Suprapubic skin (tissue), 4 donors: ENCODE measurements at regions not wholly inside any gene's neighbourhood (a gene's known extent, or its start where the extent isn't known, plus 50 kb on each side); places are given as distances from the start of the nearest gene placed in this dataset.

Source experiments
- EP300 ChIP-seq: sonication (generic); formaldehyde crosslinking; IDR thresholded peaks from one replicate; pipeline ENCODE4 v1.6.1; 2017; ENCODE audit warnings: antibody characterized with exemption
- POLR2A ChIP-seq, 2 donors: fragments of 450-650 bp; IDR thresholded peaks; one replicate each; pipeline ENCODE4 v1.6.1; 2017; ENCODE audit warnings: antibody characterized with exemption in 2 of 2, mild to moderate bottlenecking in 2 of 2, moderate library complexity in 2 of 2
- POLR2AphosphoS5 ChIP-seq, 3 donors: sonication (generic); formaldehyde crosslinking; IDR thresholded peaks; one replicate each; pipeline ENCODE4 v1.6.1; 2017; ENCODE audit warnings: antibody characterized with exemption in 3 of 3
- TF ChIP-seq, protein P1 (sequence below), 2 donors: fragments of 200-600 bp in 1 of 2; fragments of 450-650 bp in 1 of 2; sonication (generic) in 1 of 2; IDR thresholded peaks; one replicate each; pipeline ENCODE4 v1.5.1; 2016 to 2019; ENCODE audit warnings: antibody characterized with exemption in 2 of 2, mild to moderate bottlenecking in 1 of 2, moderate library complexity in 1 of 2

DNA sequence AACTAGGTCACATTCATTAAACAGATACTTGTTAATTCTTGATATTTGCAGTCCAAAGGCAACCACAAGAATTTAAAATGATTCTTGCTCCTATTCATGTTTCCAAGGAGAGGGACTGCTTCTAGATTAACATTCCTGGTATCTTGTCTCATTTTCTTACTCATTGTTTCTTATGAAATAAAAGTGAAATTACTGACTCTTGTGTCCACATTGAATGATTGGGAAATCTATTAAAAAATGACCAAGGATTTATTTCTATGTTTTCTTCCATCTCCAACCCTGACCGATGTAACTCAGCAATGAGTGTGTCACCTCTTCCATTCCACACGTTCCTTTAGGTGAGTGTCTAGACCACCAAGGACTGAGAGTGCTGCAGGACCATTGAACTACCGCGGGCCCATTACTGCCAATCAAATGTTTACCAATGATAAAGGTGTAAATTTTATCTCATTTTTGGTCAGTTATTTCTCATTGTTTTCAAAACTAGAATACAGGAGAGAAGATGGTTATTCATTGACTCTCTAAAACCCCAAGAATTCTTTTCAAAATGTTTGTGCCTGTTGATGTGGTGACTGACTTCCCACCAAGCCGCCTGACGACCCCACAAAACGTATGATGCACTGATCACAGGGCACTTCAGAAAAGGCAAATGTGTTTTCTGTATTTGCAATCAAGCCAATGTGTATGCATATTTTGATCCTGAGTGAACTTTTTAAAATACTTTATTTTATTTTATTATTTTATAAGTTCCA lies 414.6 kb upstream of the PTBP2 start:
- TF ChIP-seq POLR2A (IDR thresholded peaks at IDR 0.05) (no peak), POLR2AphosphoS5 (IDR thresholded peaks at IDR 0.05) (no peak), EP300 (no peak)
- TF ChIP-seq, protein P1, sequence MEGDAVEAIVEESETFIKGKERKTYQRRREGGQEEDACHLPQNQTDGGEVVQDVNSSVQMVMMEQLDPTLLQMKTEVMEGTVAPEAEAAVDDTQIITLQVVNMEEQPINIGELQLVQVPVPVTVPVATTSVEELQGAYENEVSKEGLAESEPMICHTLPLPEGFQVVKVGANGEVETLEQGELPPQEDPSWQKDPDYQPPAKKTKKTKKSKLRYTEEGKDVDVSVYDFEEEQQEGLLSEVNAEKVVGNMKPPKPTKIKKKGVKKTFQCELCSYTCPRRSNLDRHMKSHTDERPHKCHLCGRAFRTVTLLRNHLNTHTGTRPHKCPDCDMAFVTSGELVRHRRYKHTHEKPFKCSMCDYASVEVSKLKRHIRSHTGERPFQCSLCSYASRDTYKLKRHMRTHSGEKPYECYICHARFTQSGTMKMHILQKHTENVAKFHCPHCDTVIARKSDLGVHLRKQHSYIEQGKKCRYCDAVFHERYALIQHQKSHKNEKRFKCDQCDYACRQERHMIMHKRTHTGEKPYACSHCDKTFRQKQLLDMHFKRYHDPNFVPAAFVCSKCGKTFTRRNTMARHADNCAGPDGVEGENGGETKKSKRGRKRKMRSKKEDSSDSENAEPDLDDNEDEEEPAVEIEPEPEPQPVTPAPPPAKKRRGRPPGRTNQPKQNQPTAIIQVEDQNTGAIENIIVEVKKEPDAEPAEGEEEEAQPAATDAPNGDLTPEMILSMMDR (IDR thresholded peaks at IDR 0.05): no peak
